GM12891 (cell line): ENCODE measurements at regions not wholly inside any gene's neighbourhood (a gene's known extent, or its start where the extent isn't known, plus 50 kb on each side); places are given as distances from the start of the nearest gene placed in this dataset.

Experiments
- PAX5 ChIP-seq: IDR thresholded peaks from 2 replicates; pipeline ENCODE4 v1.6.1; 2011; ENCODE audit warnings: low read length, moderate library complexity, mild to moderate bottlenecking; ENCODE audit not compliant: insufficient read depth, severe bottlenecking
- POLR2A ChIP-seq: IDR thresholded peaks from 2 replicates; pipeline ENCODE4 v1.6.1; 2011; ENCODE audit warnings: low read depth, low read length, control low read depth
- POLR2AphosphoS5 ChIP-seq: IDR thresholded peaks from 2 replicates; pipeline ENCODE4 v1.6.1; 2011; ENCODE audit warnings: low read depth, low read length, control low read depth
- SPI1 ChIP-seq: IDR thresholded peaks from 2 replicates; pipeline ENCODE4 v1.6.1; 2011; ENCODE audit warnings: low read depth, low read length, control low read depth
- TAF1 ChIP-seq: IDR thresholded peaks from 2 replicates; pipeline ENCODE4 v1.6.1; 2011; ENCODE audit warnings: low read depth, low read length, control low read depth

GRCh38 chr3:115563984-115564383, 59.3 kb upstream of the GAP43 start:
- TF ChIP-seq POLR2AphosphoS5 = no peak
- TF ChIP-seq TAF1 = no peak
- no peak for TF ChIP-seq POLR2A
- no peak for TF ChIP-seq PAX5
- TF ChIP-seq SPI1 = no peak
